H9 (cell line): ENCODE measurements at regions not wholly inside any gene's neighbourhood (a gene's known extent, or its start where the extent isn't known, plus 50 kb on each side); places are given as distances from the start of the nearest gene placed in this dataset.

ENCODE experiments used
- DNase-seq: peaks from one replicate; pipeline ENCODE4 v3.0.0-alpha.2; 2017
- H2AFZ ChIP-seq: one replicate; pipeline ENCODE4 v1.6.1; 2013; ENCODE audit warnings: mild to moderate bottlenecking, low read length, control low read depth, moderate library complexity
- H2AK5ac ChIP-seq: 2 replicates; pipeline ENCODE4 v1.6.1; 2013; ENCODE audit warnings: low read length, control low read depth, mixed read lengths; ENCODE audit not compliant: insufficient read length
- H2BK120ac ChIP-seq: one replicate; pipeline ENCODE4 v1.6.1; 2013; ENCODE audit warnings: low read depth, mild to moderate bottlenecking, low read length, control low read depth, inconsistent platforms; ENCODE audit not compliant: poor library complexity, severe bottlenecking
- H2BK12ac ChIP-seq: 2 replicates; pipeline ENCODE4 v1.6.1; 2013; ENCODE audit warnings: low read length, control low read depth, mixed read lengths, low read depth; ENCODE audit not compliant: insufficient read length
- H2BK15ac ChIP-seq: 2 replicates; pipeline ENCODE4 v1.6.1; 2013; ENCODE audit warnings: low read depth, low read length, control low read depth
- H2BK20ac ChIP-seq: one replicate; pipeline ENCODE4 v1.6.1; 2013; ENCODE audit warnings: low read depth, mild to moderate bottlenecking, low read length, control low read depth, inconsistent platforms; ENCODE audit not compliant: poor library complexity, severe bottlenecking
- H2BK5ac ChIP-seq: 2 replicates; pipeline ENCODE4 v1.6.1; 2013; ENCODE audit warnings: low read length, control low read depth, mixed read lengths; ENCODE audit not compliant: insufficient read length
- H3K14ac ChIP-seq: 2 replicates; pipeline ENCODE4 v1.6.1; 2013; ENCODE audit warnings: low read length, control low read depth; ENCODE audit not compliant: insufficient read depth
- H3K18ac ChIP-seq: 2 replicates; pipeline ENCODE4 v1.6.1; 2013; ENCODE audit warnings: low read depth, mild to moderate bottlenecking, mixed read lengths, low read length, control low read depth; ENCODE audit not compliant: insufficient read length
- H3K23ac ChIP-seq: 2 replicates; pipeline ENCODE4 v1.6.1; 2013; ENCODE audit warnings: low read length, control low read depth, mixed read lengths, low read depth; ENCODE audit not compliant: insufficient read length
- H3K23me2 ChIP-seq: 2 replicates; pipeline ENCODE4 v1.6.1; 2013; ENCODE audit warnings: low read depth, mild to moderate bottlenecking, mixed read lengths, low read length, control low read depth; ENCODE audit not compliant: insufficient read length, poor library complexity, severe bottlenecking
- H3K27ac ChIP-seq: 2 replicates; pipeline ENCODE4 v1.5.1; 2013; ENCODE audit warnings: low read length, control low read depth, mixed read lengths, low read depth; ENCODE audit not compliant: insufficient read length
- H3K27me3 ChIP-seq: 2 replicates; pipeline ENCODE4 v1.6.1; 2013; ENCODE audit warnings: low read length, control low read depth, inconsistent platforms; ENCODE audit not compliant: insufficient read depth
- H3K4ac ChIP-seq: 2 replicates; pipeline ENCODE4 v1.6.1; 2013; ENCODE audit warnings: low read depth, mild to moderate bottlenecking, control low read depth, inconsistent platforms, low read length, moderate library complexity
- H3K4me1 ChIP-seq: 2 replicates; pipeline ENCODE4 v1.6.1; 2013; ENCODE audit warnings: low read length, control low read depth, inconsistent platforms; ENCODE audit not compliant: insufficient read depth
- H3K4me2 ChIP-seq: 2 replicates; pipeline ENCODE4 v1.6.1; 2013; ENCODE audit warnings: low read length, control low read depth, mixed read lengths; ENCODE audit not compliant: insufficient read length, insufficient read depth
- H3K56ac ChIP-seq: 2 replicates; pipeline ENCODE4 v1.6.1; 2013; ENCODE audit warnings: low read depth, mild to moderate bottlenecking, mixed read lengths, low read length, control low read depth; ENCODE audit not compliant: insufficient read length
- H3K79me1 ChIP-seq: 2 replicates; pipeline ENCODE4 v1.6.1; 2013; ENCODE audit warnings: low read depth, mild to moderate bottlenecking, moderate library complexity, low read length, control low read depth, inconsistent platforms; ENCODE audit not compliant: insufficient read depth, poor library complexity, severe bottlenecking
- H3K79me2 ChIP-seq: 2 replicates; pipeline ENCODE4 v1.6.1; 2013; ENCODE audit warnings: low read length, control low read depth, inconsistent platforms; ENCODE audit not compliant: insufficient read depth
- H3K9ac ChIP-seq: 2 replicates; pipeline ENCODE4 v1.6.1; 2013; ENCODE audit warnings: low read length, control low read depth, mixed read lengths; ENCODE audit not compliant: insufficient read length; ENCODE audit errors: extremely low read depth
- H3K9me3 ChIP-seq: one replicate; pipeline ENCODE4 v1.6.1; 2013; ENCODE audit warnings: low read depth, low read length, inconsistent platforms; ENCODE audit not compliant: control insufficient read depth
- H3T11ph ChIP-seq: one replicate; pipeline ENCODE4 v1.6.1; 2013; ENCODE audit warnings: mild to moderate bottlenecking, low read length, control low read depth, inconsistent platforms
- H4K20me1 ChIP-seq: one replicate; pipeline ENCODE4 v1.6.1; 2013; ENCODE audit not compliant: control insufficient read depth, insufficient read length, insufficient read depth
- H4K5ac ChIP-seq: 2 replicates; pipeline ENCODE4 v1.6.1; 2013; ENCODE audit warnings: low read depth, mild to moderate bottlenecking, mixed read lengths, low read length, control low read depth; ENCODE audit not compliant: insufficient read length
- H4K8ac ChIP-seq: replicated peaks from 2 replicates; pipeline ENCODE4 v1.6.1; 2013; ENCODE audit warnings: low read length, control low read depth, mixed read lengths, low read depth; ENCODE audit not compliant: insufficient read length
- H4K91ac ChIP-seq: 2 replicates; pipeline ENCODE4 v1.6.1; 2013; ENCODE audit warnings: low read depth, mild to moderate bottlenecking, moderate library complexity, mixed read lengths, low read length, control low read depth; ENCODE audit not compliant: insufficient read length
- H3K27ac Mint-ChIP-seq, 3 experiments: 2 replicates in 2 of 3; 3 replicates in 1 of 3; pipeline ENCODE4 v1.8.0; 2020 to 2021; ENCODE audit warnings: mixed read lengths in 3 of 3, mild to moderate bottlenecking in 1 of 3, moderate library complexity in 1 of 3
- H3K27me3 Mint-ChIP-seq: 2 replicates; pipeline ENCODE4 v1.8.0; 2021; ENCODE audit warnings: low read depth, mild to moderate bottlenecking, moderate library complexity, mixed read lengths
- H3K36me3 Mint-ChIP-seq, 3 experiments: 2 replicates in 2 of 3; 3 replicates in 1 of 3; pipeline ENCODE4 v1.8.0; 2020 to 2021; ENCODE audit warnings: low read depth in 3 of 3, mixed read lengths in 3 of 3; ENCODE audit not compliant: insufficient read depth in 1 of 3
- H3K4me1 Mint-ChIP-seq, 2 experiments: 2 replicates each; pipeline ENCODE4 v1.8.0; 2020; ENCODE audit warnings: mixed read lengths in 2 of 2
- H3K4me3 Mint-ChIP-seq, 2 experiments: 2 replicates in 1 of 2; 3 replicates in 1 of 2; pipeline ENCODE4 v1.8.0; 2020 to 2021; ENCODE audit warnings: mild to moderate bottlenecking in 2 of 2, mixed read lengths in 2 of 2, moderate library complexity in 1 of 2
- H3K9me3 Mint-ChIP-seq, 2 experiments: 2 replicates in 1 of 2; 3 replicates in 1 of 2; pipeline ENCODE4 v1.8.0; 2020; ENCODE audit warnings: mild to moderate bottlenecking in 2 of 2, mixed read lengths in 2 of 2, moderate library complexity in 1 of 2
- CTCF ChIP-seq: fragments of 200-600 bp; sonication (generic); conservative IDR thresholded peaks from 3 replicates; pipeline ENCODE4 v1.8.0; 2021; ENCODE audit warnings: antibody characterized with exemption, mild to moderate bottlenecking
- WGBS: extraction: QIAGEN DNeasy Blood & Tissue Kit; methylation state at CpG from one replicate; pipeline ENCODE4 v1.1.7; 2013; ENCODE audit warnings: missing lambda C conversion rate, low lambda C conversion rate, mixed read lengths; ENCODE audit not compliant: insufficient read length; ENCODE audit errors: extremely low coverage; 5-methylcytosine and 5-hydroxymethylcytosine counted together

- peak overlapping the region; percentile 77 for H2BK12ac ChIP-seq
- H4K5ac ChIP-seq = peak overlapping the region; percentile 79
- H2AK5ac ChIP-seq = peak overlapping the region; percentile 14
- TF ChIP-seq CTCF = no peak
- H3K9me3 ChIP-seq = no peaks in the 10 kb centered on the region
- peak overlapping the region; percentile 94 for H4K91ac ChIP-seq
- no peak overlapping the region for H4K8ac ChIP-seq
- H3K27ac ChIP-seq = no peak overlapping the region
- peaks cover 56 to 66% of the 10 kb centered on the region in 2 experiments for H3K9me3 Mint-ChIP-seq
- H3K23ac ChIP-seq = no peak overlapping the region
- peak overlapping the region; percentile 59 to 76 for H3K4me3 Mint-ChIP-seq
- peaks cover 25% of the 10 kb centered on the region for H3K23me2 ChIP-seq
- H3K4me2 ChIP-seq = peak overlapping the region; percentile 85
- H2BK15ac ChIP-seq = peak overlapping the region; percentile 91; the same call in 1 of the 2 replicates
- peak; percentile 84 for DNase-seq
- H3K9ac ChIP-seq = peak overlapping the region; percentile 53
- no peaks in the 10 kb centered on the region for H3K79me1 ChIP-seq
- no peak overlapping the region for H3T11ph ChIP-seq
- H3K18ac ChIP-seq = peak overlapping the region; percentile 87
- H3K27me3 Mint-ChIP-seq = peaks cover 70% of the 10 kb centered on the region
- peak overlapping the region; percentile 52 for H2BK120ac ChIP-seq
- no peaks in the 10 kb centered on the region for H4K20me1 ChIP-seq
- no peak overlapping the region for H3K56ac ChIP-seq
- peaks cover 2 to 10% (median 9%) of the 10 kb centered on the region in 3 experiments for H3K36me3 Mint-ChIP-seq
- H3K14ac ChIP-seq = peak overlapping the region; percentile 84
- peaks cover 23% of the 10 kb centered on the region; the same call in 1 of the 2 replicates for H3K4me1 ChIP-seq
- peak overlapping the region; percentile 38; the same call in 1 of the 2 replicates for H3K4ac ChIP-seq
- peak overlapping the region; percentile 82 to 91 (median 90) for H3K27ac Mint-ChIP-seq
- no peak overlapping the region for H2BK5ac ChIP-seq
- H3K4me1 Mint-ChIP-seq = peaks cover 42 to 66% of the 10 kb centered on the region in 2 experiments
- H2BK20ac ChIP-seq = peak overlapping the region; percentile 32
- H3K27me3 ChIP-seq = peaks cover 21% of the 10 kb centered on the region; the same call in 1 of the 2 replicates
- WGBS = no CpG with 5 or more reads among the region's 46 CpGs
- no peak overlapping the region for H2AFZ ChIP-seq
- 0 out of 2 replicates have a peak, but pooled peaks cover 2% of the 10 kb centered on the region for H3K79me2 ChIP-seq
Measured at GRCh38 chrX:40167850-40168479, 70.2 kb upstream of the BCOR start.
